Stimulated activated CD8-positive, alpha-beta memory T cell treated with anti-CD3 and anti-CD28 coated beads, Interleukin-15, amount 100 ng/mL, for 48 hours (primary cell): ENCODE measurements at regions not wholly inside any gene's neighbourhood (a gene's known extent, or its start where the extent isn't known, plus 50 kb on each side); places are given as distances from the start of the nearest gene placed in this dataset.

Source experiments
- DNase-seq, 2 donors: peaks; one replicate each; pipeline ENCODE4 v3.0.0-alpha.2; 2020; ENCODE audit warnings: low read depth in 2 of 2

- DNase-seq = no peak
Observed at GRCh38 chr1:182735343-182735742, 51.0 kb upstream of the RGS8 start.

GRCh38 chr1:182739545-182739944 is 50.0 kb upstream of the NPL start:
- peak in 1 of 2 donors; percentile 14 for DNase-seq
